Body of pancreas (tissue), 4 donors: ENCODE measurements at regions not wholly inside any gene's neighbourhood (a gene's known extent, or its start where the extent isn't known, plus 50 kb on each side); places are given as distances from the start of the nearest gene placed in this dataset.

Experiments
- POLR2A ChIP-seq, 3 donors: fragments of 450-650 bp; IDR thresholded peaks; one replicate each; pipeline ENCODE4 v1.6.1; 2016; ENCODE audit warnings: antibody characterized with exemption in 3 of 3, mild to moderate bottlenecking in 2 of 3
- TF ChIP-seq, protein P1 (sequence below), 7 experiments: fragments of 450-650 bp in 4 of 7; fragments of 200-600 bp in 3 of 7; sonication (generic) in 3 of 7; IDR thresholded peaks; one replicate each; pipeline ENCODE4 v1.5.1; 2016 to 2019; ENCODE audit warnings: antibody characterized with exemption in 7 of 7

DNA sequence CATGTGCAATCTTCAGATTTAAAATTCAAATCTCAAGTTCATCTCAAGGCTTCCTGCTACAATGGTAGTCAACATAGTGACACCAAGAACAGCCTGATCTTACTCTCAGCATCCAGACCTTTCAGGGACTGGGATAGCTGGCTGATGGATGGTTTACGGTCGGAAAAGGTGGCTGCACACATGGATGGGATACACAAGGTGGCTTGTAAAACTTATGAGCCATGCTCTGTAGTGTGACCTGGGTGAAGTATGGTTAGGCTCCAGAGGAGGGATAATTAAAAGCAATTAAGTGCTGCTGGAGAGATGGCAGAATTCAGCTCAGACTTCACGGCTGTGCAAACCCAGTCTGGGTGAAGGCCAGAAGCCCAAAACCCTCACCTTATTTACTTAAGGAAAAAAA lies 379.5 kb downstream of the NFIB start:
- TF ChIP-seq, protein P1, sequence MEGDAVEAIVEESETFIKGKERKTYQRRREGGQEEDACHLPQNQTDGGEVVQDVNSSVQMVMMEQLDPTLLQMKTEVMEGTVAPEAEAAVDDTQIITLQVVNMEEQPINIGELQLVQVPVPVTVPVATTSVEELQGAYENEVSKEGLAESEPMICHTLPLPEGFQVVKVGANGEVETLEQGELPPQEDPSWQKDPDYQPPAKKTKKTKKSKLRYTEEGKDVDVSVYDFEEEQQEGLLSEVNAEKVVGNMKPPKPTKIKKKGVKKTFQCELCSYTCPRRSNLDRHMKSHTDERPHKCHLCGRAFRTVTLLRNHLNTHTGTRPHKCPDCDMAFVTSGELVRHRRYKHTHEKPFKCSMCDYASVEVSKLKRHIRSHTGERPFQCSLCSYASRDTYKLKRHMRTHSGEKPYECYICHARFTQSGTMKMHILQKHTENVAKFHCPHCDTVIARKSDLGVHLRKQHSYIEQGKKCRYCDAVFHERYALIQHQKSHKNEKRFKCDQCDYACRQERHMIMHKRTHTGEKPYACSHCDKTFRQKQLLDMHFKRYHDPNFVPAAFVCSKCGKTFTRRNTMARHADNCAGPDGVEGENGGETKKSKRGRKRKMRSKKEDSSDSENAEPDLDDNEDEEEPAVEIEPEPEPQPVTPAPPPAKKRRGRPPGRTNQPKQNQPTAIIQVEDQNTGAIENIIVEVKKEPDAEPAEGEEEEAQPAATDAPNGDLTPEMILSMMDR (IDR thresholded peaks at IDR 0.05), result no peak
- TF ChIP-seq POLR2A (IDR thresholded peaks at IDR 0.05), result no peak
